Stimulated activated CD4-positive, alpha-beta T cell treated with anti-CD3 and anti-CD28 coated beads, Interleukin-15, amount 100 ng/mL, for 24 hours (primary cell): ENCODE measurements at regions not wholly inside any gene's neighbourhood (a gene's known extent, or its start where the extent isn't known, plus 50 kb on each side); places are given as distances from the start of the nearest gene placed in this dataset.
A peak's percentile ranks its signal among the peaks of the same experiment; 100 is the strongest.

Source experiments
- DNase-seq: peaks from one replicate; pipeline ENCODE4 v3.0.0-alpha.2; 2020

DNA sequence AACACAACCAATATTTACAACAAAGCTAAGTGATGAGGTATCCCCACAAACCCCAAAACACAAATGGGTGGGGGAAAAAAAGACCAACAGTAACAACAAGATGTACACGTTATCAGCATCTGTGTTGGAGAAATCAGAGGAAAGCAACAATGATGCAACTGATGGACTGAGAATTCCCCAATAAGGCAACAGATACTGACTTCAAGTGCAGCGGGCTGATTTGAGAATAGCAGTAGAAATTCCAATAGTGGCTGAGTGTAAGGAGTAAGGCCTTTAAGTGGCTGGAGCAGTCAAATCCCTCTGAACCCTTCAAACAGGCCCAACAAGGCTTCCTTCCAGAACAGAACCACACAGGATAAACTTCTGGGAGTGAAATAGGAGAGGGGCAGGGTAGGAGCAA is 97.6 kb downstream of the TM2D1 start:
- no peak for DNase-seq

GRCh38 chr1:61626816-61627215 is 98.1 kb downstream of the TM2D1 start:
- no peak for DNase-seq

DNA sequence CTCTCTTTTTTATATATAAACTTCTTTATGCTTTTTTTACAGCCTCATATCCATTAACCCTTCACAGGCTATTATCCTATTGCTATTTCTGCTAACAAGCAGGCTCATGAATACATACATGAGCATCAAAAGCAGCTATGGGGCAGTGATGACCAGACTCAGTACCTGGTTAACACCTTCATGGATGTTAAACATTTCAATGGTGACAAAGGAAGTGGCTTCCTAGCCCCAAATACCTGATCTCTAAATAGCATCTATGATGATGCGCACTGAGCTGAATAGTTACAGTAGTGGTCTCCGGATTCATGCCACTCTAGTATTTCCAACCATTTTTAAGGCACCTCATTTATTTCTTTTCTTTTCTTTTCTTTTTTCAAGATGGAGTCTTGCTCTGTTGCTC is 101.1 kb downstream of the TM2D1 start:
- no peak for DNase-seq

DNA sequence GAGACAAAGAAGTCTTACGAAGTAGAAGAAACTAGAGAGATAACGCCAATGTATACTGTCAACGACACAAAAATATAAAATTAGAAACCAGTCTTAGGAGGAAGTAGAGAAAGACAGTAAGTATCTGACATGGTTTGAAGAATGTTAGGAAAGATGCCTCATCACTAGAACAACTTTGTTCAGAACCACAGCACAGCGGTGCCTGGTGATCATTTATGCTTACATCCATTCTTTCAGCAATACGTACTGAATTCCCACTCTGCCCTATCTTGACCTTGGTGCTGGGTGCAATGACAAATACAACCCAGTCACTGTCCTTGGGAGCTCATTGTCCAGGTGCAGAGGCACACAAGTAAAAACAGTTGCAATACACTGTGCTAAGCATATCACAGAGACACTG is 104.4 kb downstream of the TM2D1 start:
- no peak for DNase-seq

DNA sequence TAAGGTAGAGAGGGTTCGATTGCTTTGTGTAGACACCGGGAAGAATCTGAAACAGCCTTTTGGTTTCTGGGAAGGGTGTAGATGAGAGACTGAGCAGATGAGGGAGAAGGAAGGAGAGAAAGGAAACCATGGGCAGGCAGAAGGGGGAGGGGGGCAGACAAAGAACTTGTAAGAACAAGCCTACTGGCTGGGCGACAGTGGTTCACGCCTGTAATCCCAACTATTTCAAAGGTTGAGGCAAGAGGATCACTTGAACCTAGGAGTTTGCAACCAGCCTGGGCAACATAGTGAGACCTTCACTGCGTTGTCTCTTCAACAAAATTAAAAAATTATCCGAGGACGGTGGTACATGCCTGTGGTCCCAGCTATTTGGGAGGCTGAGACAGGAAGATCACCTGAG is 106.2 kb downstream of the TM2D1 start:
- DNase-seq, result no peak

DNA sequence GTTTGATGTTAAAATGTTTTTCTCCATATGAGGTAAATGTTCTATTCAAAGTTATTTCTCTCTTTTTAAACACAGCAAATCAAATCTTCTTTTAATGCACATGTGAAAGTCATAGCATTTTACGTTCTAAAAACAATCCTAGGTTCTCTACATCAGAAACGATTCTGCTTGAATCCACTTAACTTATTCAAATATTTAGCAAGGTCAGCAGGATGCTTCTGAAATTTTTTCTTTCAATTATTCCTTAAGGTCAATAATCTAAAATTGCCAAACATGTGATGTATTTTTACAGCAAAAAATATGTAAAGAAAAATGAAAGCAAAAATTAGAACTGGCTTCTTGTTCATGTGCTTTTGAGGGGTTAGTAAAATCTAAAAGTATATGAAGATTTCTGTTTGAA is 106.7 kb downstream of the TM2D1 start:
- DNase-seq, result no peak

GRCh38 chr1:61616830-61617229 is 108.1 kb downstream of the TM2D1 start:
- no peak for DNase-seq

- no peak for DNase-seq
These were observed 112.3 kb downstream of the TM2D1 start for GRCh38 chr1:61612602-61613001.

GRCh38 chr1:61609040-61609439 is 115.9 kb downstream of the TM2D1 start:
- no peak for DNase-seq

GRCh38 chr1:61607448-61607847 is 117.5 kb downstream of the TM2D1 start:
- no peak for DNase-seq

DNA sequence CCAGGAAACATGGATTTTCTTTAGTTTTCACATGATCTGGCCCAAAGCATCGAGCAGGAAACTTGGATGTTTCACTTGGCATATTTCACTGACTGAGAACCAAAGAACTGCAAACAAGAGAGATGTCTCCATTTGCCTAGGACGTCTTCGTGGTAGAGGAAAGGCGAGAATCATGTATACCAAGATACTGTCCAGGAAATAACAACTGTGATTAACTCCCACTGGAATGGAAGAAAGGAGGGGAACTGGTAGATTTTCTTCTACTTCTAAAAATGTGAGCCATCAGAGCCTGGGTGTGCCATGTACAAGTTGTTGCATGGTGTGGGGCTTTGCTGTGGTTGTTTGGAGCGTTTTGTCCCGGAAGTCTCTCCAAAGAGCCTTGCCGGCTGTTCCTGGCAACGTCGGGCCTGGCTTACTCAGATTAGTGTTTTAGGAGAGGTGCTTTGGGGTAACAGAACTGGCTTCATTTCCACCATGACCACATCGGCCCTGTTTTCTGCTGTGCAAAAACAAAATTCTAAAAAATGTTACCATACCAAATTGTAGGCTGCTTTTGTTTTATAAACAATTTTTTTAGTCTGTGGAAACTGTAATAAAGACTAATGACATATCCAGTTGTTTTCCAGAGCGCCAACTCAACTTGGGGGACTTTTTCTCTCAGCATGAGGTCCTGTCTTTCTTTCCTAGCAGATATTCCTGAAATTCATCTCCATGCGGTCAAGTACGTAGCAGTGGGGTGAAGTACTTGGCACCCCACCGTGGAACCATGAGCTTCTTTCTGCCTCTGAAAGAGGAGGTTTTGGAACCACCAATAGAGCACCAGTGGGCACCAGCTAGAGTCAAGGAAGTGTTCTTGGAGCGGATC is 118.3 kb downstream of the TM2D1 start:
- DNase-seq, result no peak

GRCh38 chr1:61605607-61606321 is 119.2 kb downstream of the TM2D1 start:
- no peak for DNase-seq

- DNase-seq, result no peak
These were observed 120.3 kb downstream of the TM2D1 start for GRCh38 chr1:61604684-61605083.

GRCh38 chr1:61604261-61604660 is 120.7 kb downstream of the TM2D1 start:
- DNase-seq, result no peak

DNA sequence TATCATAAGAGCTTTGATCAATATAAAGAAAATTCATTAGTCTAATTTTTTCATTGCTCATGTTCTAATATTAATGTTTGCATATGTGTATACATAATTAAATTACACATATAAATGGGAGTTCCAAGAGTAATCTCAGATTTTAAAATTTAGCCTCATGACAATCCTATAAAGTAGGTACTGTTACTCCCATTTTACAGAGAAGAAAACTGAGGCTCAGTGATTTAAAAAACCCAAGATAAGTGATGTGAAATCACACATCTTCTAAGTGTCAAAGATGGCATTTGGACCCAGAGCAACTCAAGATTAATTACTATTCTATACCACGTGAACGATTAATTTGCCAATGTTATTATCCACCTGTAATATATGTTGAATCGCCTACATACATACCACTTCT is 122.3 kb downstream of the TM2D1 start:
- no peak for DNase-seq

DNA sequence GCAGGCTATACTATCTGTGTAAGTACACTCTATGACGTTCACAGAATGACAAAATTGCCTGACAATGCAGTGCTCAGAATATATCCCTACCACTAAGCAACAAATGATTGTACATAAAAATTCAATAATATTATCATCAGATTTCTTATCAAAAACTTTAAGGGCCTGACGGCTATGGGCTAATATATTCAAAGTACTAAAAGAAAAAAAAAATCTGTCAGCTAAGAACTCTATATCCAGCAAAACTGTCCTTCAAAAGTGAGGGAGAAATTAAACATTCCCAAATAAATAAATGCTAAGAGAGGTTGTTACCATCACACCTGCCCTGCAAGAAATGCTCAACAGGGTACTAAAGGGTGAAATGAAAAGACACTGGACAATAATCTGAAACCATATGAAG is 127.3 kb downstream of the TM2D1 start:
- DNase-seq, result no peak

- no peak for DNase-seq
These were observed 131.6 kb downstream of the TM2D1 start for GRCh38 chr1:61593331-61593730.

DNA sequence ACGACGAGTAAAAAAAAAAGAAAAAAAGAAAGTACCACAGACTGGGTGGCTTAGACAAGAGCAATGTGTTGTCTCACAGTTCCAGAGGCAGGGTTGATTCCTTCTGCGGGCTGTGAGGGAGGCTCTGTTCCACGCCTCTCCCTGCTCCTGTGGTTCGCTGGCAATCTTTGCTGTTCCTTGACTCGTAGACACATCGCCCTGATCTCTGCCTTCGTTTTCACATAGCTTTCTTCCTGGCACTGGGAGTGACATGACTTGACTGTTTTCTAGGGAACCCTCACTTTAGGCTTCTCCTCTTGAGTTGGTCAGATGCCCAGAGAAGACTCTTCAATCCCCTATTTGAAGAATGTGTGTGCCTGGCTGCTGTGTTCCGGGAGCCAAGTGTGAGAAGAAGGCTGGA is 133.6 kb downstream of the TM2D1 start:
- DNase-seq, result no peak

- DNase-seq, result peak; percentile 75
These were observed 135.9 kb downstream of the TM2D1 start for GRCh38 chr1:61588736-61589672.

- DNase-seq, result no peak
These were observed 139.2 kb downstream of the TM2D1 start for GRCh38 chr1:61585714-61586113.

DNA sequence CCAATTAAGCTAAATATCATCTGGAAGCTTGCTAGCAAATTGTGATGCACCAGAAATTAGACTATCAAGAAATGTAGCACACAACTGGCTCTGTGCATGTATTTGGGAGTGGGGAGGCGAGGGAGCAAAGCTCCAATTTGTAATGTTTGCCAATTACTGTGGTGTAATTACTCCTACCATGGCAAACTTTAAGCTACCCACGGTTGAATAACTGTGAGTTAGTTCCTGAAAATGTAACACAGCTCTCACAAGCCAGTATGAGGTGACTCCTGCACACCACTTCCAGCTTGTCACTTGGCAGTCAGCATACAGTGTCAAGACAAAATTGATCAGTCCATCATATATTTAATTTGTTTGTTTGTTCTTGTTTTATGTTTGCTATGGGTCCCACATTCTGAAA is 141.2 kb downstream of the TM2D1 start:
- no peak for DNase-seq

GRCh38 chr1:61581251-61581650 is 143.7 kb downstream of the TM2D1 start:
- DNase-seq, result no peak

GRCh38 chr1:61580417-61580816 is 144.5 kb downstream of the TM2D1 start:
- DNase-seq, result no peak
